GM12878 (cell line): ENCODE measurements at regions not wholly inside any gene's neighbourhood (a gene's known extent, or its start where the extent isn't known, plus 50 kb on each side); places are given as distances from the start of the nearest gene placed in this dataset.

ENCODE experiments used
- CTCF ChIP-seq, 3 experiments: IDR thresholded peaks in 2 of 3; conservative IDR thresholded peaks in 1 of 3; 2 replicates each; pipeline ENCODE4 v1.5.1; 2011; ENCODE audit warnings: low read depth in 3 of 3, low read length in 3 of 3, mild to moderate bottlenecking in 3 of 3, control low read depth in 2 of 3, moderate library complexity in 2 of 3, inconsistent platforms in 1 of 3, mixed read lengths in 1 of 3; ENCODE audit not compliant: control insufficient read depth in 2 of 3, insufficient read depth in 1 of 3; ENCODE audit errors: extremely low read depth in 1 of 3
- EP300 ChIP-seq, 2 experiments: fragments of 150-350 bp in 1 of 2; IDR thresholded peaks; 2 replicates each; pipeline ENCODE4 v1.6.1; 2011 to 2012; ENCODE audit warnings: low read depth in 2 of 2, low read length in 2 of 2, borderline replicate concordance in 1 of 2, improper control_type of control experiment in 1 of 2, inconsistent platforms in 1 of 2; ENCODE audit not compliant: control insufficient read depth in 1 of 2
- MXI1 ChIP-seq: fragments of 150-350 bp; IDR thresholded peaks from 2 replicates; pipeline ENCODE4 v1.6.1; 2011; ENCODE audit warnings: low read depth, mild to moderate bottlenecking, inconsistent platforms, low read length, improper control_type of control experiment
- POLR2A ChIP-seq: IDR thresholded peaks from 2 replicates; pipeline ENCODE4 v1.6.1; 2011; ENCODE audit warnings: low read depth, mild to moderate bottlenecking, low read length
- POLR2AphosphoS5 ChIP-seq: IDR thresholded peaks from 2 replicates; pipeline ENCODE4 v1.6.1; 2011; ENCODE audit warnings: mild to moderate bottlenecking, low read length, inconsistent platforms
- POU2F2 ChIP-seq: IDR thresholded peaks from 3 replicates; pipeline ENCODE4 v1.6.1; 2011; ENCODE audit warnings: low read depth, mild to moderate bottlenecking, low read length, borderline replicate concordance
- RBBP5 ChIP-seq: fragments of 200-600 bp; sonication (generic); conservative IDR thresholded peaks from 2 replicates; pipeline ENCODE4 v1.6.1; 2016
- SUZ12 ChIP-seq: fragments of 200-600 bp; sonication (generic); IDR thresholded peaks from one replicate; pipeline ENCODE4 v1.6.1; 2018; ENCODE audit warnings: antibody characterized with exemption, mild to moderate bottlenecking; ENCODE audit not compliant: unreplicated experiment
- TCF12 ChIP-seq: IDR thresholded peaks from 2 replicates; pipeline ENCODE4 v1.6.1; 2011; ENCODE audit warnings: low read depth, mild to moderate bottlenecking, low read length
- USF1 ChIP-seq: IDR thresholded peaks from 2 replicates; pipeline ENCODE4 v1.6.1; 2011; ENCODE audit warnings: borderline replicate concordance, low read depth, mild to moderate bottlenecking, moderate library complexity, mixed read lengths, low read length; ENCODE audit not compliant: insufficient read depth; ENCODE audit errors: extremely low read length
- ZBTB33 ChIP-seq: fragments of 450-650 bp; IDR thresholded peaks from 2 replicates; pipeline ENCODE4 v1.6.1; 2017; ENCODE audit warnings: mild to moderate bottlenecking
- ZNF384 ChIP-seq: IDR thresholded peaks from 2 replicates; pipeline ENCODE4 v1.6.1; 2012; ENCODE audit warnings: low read depth, mild to moderate bottlenecking, low read length, improper control_type of control experiment, borderline replicate concordance
- TF ChIP-seq, protein P1 (sequence below): IDR thresholded peaks from 2 replicates; pipeline ENCODE4 v1.6.1; 2012; ENCODE audit warnings: low read depth, low read length, improper control_type of control experiment
- TF ChIP-seq, protein P2 (sequence below): IDR thresholded peaks from 2 replicates; pipeline ENCODE4 v1.6.1; 2012; ENCODE audit warnings: mild to moderate bottlenecking, low read depth, low read length

GRCh38 chr7:52120912-52121311 is 804.3 kb upstream of the COBL start:
- TF ChIP-seq USF1, result no peak
- TF ChIP-seq, protein P1, sequence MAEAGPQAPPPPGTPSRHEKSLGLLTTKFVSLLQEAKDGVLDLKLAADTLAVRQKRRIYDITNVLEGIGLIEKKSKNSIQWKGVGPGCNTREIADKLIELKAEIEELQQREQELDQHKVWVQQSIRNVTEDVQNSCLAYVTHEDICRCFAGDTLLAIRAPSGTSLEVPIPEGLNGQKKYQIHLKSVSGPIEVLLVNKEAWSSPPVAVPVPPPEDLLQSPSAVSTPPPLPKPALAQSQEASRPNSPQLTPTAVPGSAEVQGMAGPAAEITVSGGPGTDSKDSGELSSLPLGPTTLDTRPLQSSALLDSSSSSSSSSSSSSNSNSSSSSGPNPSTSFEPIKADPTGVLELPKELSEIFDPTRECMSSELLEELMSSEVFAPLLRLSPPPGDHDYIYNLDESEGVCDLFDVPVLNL, result no peak
- no peak for TF ChIP-seq CTCF (IDR thresholded peaks at IDR 0.05 in 2 of 3, conservative IDR thresholded peaks at IDR 0.05 in 1 of 3; ENCODE audit: control insufficient read depth in 2 of 3, extremely low read depth in 1 of 3, insufficient read depth in 1 of 3, low read depth in 3 of 3, low read length in 3 of 3)
- no peak for TF ChIP-seq ZNF384
- TF ChIP-seq POLR2A, result no peak
- TF ChIP-seq, protein P2, sequence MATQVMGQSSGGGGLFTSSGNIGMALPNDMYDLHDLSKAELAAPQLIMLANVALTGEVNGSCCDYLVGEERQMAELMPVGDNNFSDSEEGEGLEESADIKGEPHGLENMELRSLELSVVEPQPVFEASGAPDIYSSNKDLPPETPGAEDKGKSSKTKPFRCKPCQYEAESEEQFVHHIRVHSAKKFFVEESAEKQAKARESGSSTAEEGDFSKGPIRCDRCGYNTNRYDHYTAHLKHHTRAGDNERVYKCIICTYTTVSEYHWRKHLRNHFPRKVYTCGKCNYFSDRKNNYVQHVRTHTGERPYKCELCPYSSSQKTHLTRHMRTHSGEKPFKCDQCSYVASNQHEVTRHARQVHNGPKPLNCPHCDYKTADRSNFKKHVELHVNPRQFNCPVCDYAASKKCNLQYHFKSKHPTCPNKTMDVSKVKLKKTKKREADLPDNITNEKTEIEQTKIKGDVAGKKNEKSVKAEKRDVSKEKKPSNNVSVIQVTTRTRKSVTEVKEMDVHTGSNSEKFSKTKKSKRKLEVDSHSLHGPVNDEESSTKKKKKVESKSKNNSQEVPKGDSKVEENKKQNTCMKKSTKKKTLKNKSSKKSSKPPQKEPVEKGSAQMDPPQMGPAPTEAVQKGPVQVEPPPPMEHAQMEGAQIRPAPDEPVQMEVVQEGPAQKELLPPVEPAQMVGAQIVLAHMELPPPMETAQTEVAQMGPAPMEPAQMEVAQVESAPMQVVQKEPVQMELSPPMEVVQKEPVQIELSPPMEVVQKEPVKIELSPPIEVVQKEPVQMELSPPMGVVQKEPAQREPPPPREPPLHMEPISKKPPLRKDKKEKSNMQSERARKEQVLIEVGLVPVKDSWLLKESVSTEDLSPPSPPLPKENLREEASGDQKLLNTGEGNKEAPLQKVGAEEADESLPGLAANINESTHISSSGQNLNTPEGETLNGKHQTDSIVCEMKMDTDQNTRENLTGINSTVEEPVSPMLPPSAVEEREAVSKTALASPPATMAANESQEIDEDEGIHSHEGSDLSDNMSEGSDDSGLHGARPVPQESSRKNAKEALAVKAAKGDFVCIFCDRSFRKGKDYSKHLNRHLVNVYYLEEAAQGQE, result no peak
- no peak for TF ChIP-seq POU2F2
- no peak for TF ChIP-seq TCF12
- no peak for TF ChIP-seq EP300 (IDR thresholded peaks at IDR 0.05; ENCODE audit: borderline replicate concordance in 1 of 2, control insufficient read depth in 1 of 2, low read depth in 2 of 2, low read length in 2 of 2)
- TF ChIP-seq SUZ12, result no peak
- TF ChIP-seq POLR2AphosphoS5, result no peak
- TF ChIP-seq MXI1, result no peak
- no peak for TF ChIP-seq RBBP5
- no peak for TF ChIP-seq ZBTB33
